ENCODE measurements at regions not wholly inside any gene's neighbourhood (a gene's known extent, or its start where the extent isn't known, plus 50 kb on each side); places are given as distances from the start of the nearest gene placed in this dataset.

- Histone ChIP-seq H3K9me3 (ENCODE audit: insufficient read depth, low read length) (no peaks in the 10 kb centered on the region), H3K36me3 (ENCODE audit: insufficient read depth, insufficient read length, low read length) (no peaks in the 10 kb centered on the region), H3K4me3 (ENCODE audit: insufficient read length, low read depth) (no peak overlapping the region), H3K9ac (ENCODE audit: insufficient read length, low read depth) (no peak overlapping the region), H3K27me3 (ENCODE audit: insufficient read depth, insufficient read length) (no peaks in the 10 kb centered on the region), H3K4me1 (ENCODE audit: insufficient read depth, insufficient read length) (no peaks in the 10 kb centered on the region)
- TF ChIP-seq YY1 (IDR thresholded peaks at IDR 0.05; ENCODE audit: insufficient read depth, insufficient read length) (no peak), SUZ12 (IDR thresholded peaks at IDR 0.05; ENCODE audit: extremely low read depth, insufficient read depth, insufficient read length) (no peak), ZNF274 (IDR thresholded peaks at IDR 0.05; ENCODE audit: low read depth, low read length) (no peak)
- no peak for DNase-seq (ENCODE audit: low read depth, low spot score)
Measured at GRCh38 chr15:39272901-39273300, 308.0 kb upstream of the THBS1 start.

GRCh38 chr15:39273717-39274411 is 307.0 kb upstream of the THBS1 start:
- H3K4me1 ChIP-seq (ENCODE audit: insufficient read depth, insufficient read length) = no peaks in the 10 kb centered on the region
- H3K9ac ChIP-seq (ENCODE audit: insufficient read length, low read depth) = no peak overlapping the region
- H3K4me3 ChIP-seq (ENCODE audit: insufficient read length, low read depth) = no peak overlapping the region
- no peaks in the 10 kb centered on the region for H3K36me3 ChIP-seq (ENCODE audit: insufficient read depth, insufficient read length, low read length)
- no peaks in the 10 kb centered on the region for H3K27me3 ChIP-seq (ENCODE audit: insufficient read depth, insufficient read length)
- TF ChIP-seq SUZ12 (IDR thresholded peaks at IDR 0.05; ENCODE audit: extremely low read depth, insufficient read depth, insufficient read length) (no peak), ZNF274 (IDR thresholded peaks at IDR 0.05; ENCODE audit: low read depth, low read length) (no peak), YY1 (IDR thresholded peaks at IDR 0.05; ENCODE audit: insufficient read depth, insufficient read length) (no peak)
- no peak for DNase-seq (ENCODE audit: low read depth, low spot score)
- H3K9me3 ChIP-seq (ENCODE audit: insufficient read depth, low read length) = no peaks in the 10 kb centered on the region

GRCh38 chr15:39275066-39275465 is 305.8 kb upstream of the THBS1 start:
- TF ChIP-seq SUZ12 (IDR thresholded peaks at IDR 0.05; ENCODE audit: extremely low read depth, insufficient read depth, insufficient read length) (no peak), YY1 (IDR thresholded peaks at IDR 0.05; ENCODE audit: insufficient read depth, insufficient read length) (no peak), ZNF274 (IDR thresholded peaks at IDR 0.05; ENCODE audit: low read depth, low read length) (no peak)

GRCh38 chr15:39279311-39279710 is 301.6 kb upstream of the THBS1 start:
- Histone ChIP-seq H3K4me3 (ENCODE audit: insufficient read length, low read depth) (no peak overlapping the region), H3K36me3 (ENCODE audit: insufficient read depth, insufficient read length, low read length) (no peaks in the 10 kb centered on the region), H3K4me1 (ENCODE audit: insufficient read depth, insufficient read length) (no peaks in the 10 kb centered on the region), H3K9ac (ENCODE audit: insufficient read length, low read depth) (no peak overlapping the region), H3K27me3 (ENCODE audit: insufficient read depth, insufficient read length) (no peaks in the 10 kb centered on the region), H3K9me3 (ENCODE audit: insufficient read depth, low read length) (no peaks in the 10 kb centered on the region; the same call in 1 of the 2 replicates)
- TF ChIP-seq ZNF274 (IDR thresholded peaks at IDR 0.05; ENCODE audit: low read depth, low read length) (no peak), YY1 (IDR thresholded peaks at IDR 0.05; ENCODE audit: insufficient read depth, insufficient read length) (no peak), SUZ12 (IDR thresholded peaks at IDR 0.05; ENCODE audit: extremely low read depth, insufficient read depth, insufficient read length) (no peak)
- DNase-seq (ENCODE audit: low read depth, low spot score) = no peak

More at GRCh38 chr15:39275066-39275465, 305.8 kb upstream of the THBS1 start:
- H3K9ac ChIP-seq (ENCODE audit: insufficient read length, low read depth) = no peak overlapping the region
- no peak overlapping the region for H3K4me3 ChIP-seq (ENCODE audit: insufficient read length, low read depth)
- H3K9me3 ChIP-seq (ENCODE audit: insufficient read depth, low read length) = no peaks in the 10 kb centered on the region
- H3K4me1 ChIP-seq (ENCODE audit: insufficient read depth, insufficient read length) = no peaks in the 10 kb centered on the region
- H3K36me3 ChIP-seq (ENCODE audit: insufficient read depth, insufficient read length, low read length) = no peaks in the 10 kb centered on the region
- DNase-seq (ENCODE audit: low read depth, low spot score) = no peak
- H3K27me3 ChIP-seq (ENCODE audit: insufficient read depth, insufficient read length) = no peaks in the 10 kb centered on the region

GRCh38 chr15:39281094-39281493 is 299.8 kb upstream of the THBS1 start:
- no peaks in the 10 kb centered on the region for H3K36me3 ChIP-seq (ENCODE audit: insufficient read depth, insufficient read length, low read length)
- no peak overlapping the region for H3K4me3 ChIP-seq (ENCODE audit: insufficient read length, low read depth)
- no peak for DNase-seq (ENCODE audit: low read depth, low spot score)
- H3K9me3 ChIP-seq (ENCODE audit: insufficient read depth, low read length) = no peaks in the 10 kb centered on the region; the same call in 1 of the 2 replicates
- no peaks in the 10 kb centered on the region for H3K4me1 ChIP-seq (ENCODE audit: insufficient read depth, insufficient read length)
- no peak overlapping the region for H3K9ac ChIP-seq (ENCODE audit: insufficient read length, low read depth)
- H3K27me3 ChIP-seq (ENCODE audit: insufficient read depth, insufficient read length) = no peaks in the 10 kb centered on the region
- no peak for TF ChIP-seq SUZ12 (IDR thresholded peaks at IDR 0.05; ENCODE audit: extremely low read depth, insufficient read depth, insufficient read length)
- TF ChIP-seq ZNF274 (IDR thresholded peaks at IDR 0.05; ENCODE audit: low read depth, low read length) = no peak
- TF ChIP-seq YY1 (IDR thresholded peaks at IDR 0.05; ENCODE audit: insufficient read depth, insufficient read length) = no peak

- no peaks in the 10 kb centered on the region; the same call in 1 of the 2 replicates for H3K9me3 ChIP-seq (ENCODE audit: insufficient read depth, low read length)
- H3K9ac ChIP-seq (ENCODE audit: insufficient read length, low read depth) = no peak overlapping the region
- no peak for DNase-seq (ENCODE audit: low read depth, low spot score)
- TF ChIP-seq SUZ12 (IDR thresholded peaks at IDR 0.05; ENCODE audit: extremely low read depth, insufficient read depth, insufficient read length) = no peak
- TF ChIP-seq YY1 (IDR thresholded peaks at IDR 0.05; ENCODE audit: insufficient read depth, insufficient read length) = no peak
- TF ChIP-seq ZNF274 (IDR thresholded peaks at IDR 0.05; ENCODE audit: low read depth, low read length) = no peak
- no peak overlapping the region for H3K4me3 ChIP-seq (ENCODE audit: insufficient read length, low read depth)
- no peaks in the 10 kb centered on the region for H3K4me1 ChIP-seq (ENCODE audit: insufficient read depth, insufficient read length)
- H3K27me3 ChIP-seq (ENCODE audit: insufficient read depth, insufficient read length) = no peaks in the 10 kb centered on the region
- no peaks in the 10 kb centered on the region for H3K36me3 ChIP-seq (ENCODE audit: insufficient read depth, insufficient read length, low read length)
Measured at GRCh38 chr15:39282663-39283208, 298.1 kb upstream of the THBS1 start.

GRCh38 chr15:39283531-39283930 is 297.3 kb upstream of the THBS1 start:
- no peaks in the 10 kb centered on the region for H3K36me3 ChIP-seq (ENCODE audit: insufficient read depth, insufficient read length, low read length)
- H3K9ac ChIP-seq (ENCODE audit: insufficient read length, low read depth) = no peak overlapping the region
- H3K27me3 ChIP-seq (ENCODE audit: insufficient read depth, insufficient read length) = no peaks in the 10 kb centered on the region
- H3K4me1 ChIP-seq (ENCODE audit: insufficient read depth, insufficient read length) = no peaks in the 10 kb centered on the region
- TF ChIP-seq SUZ12 (IDR thresholded peaks at IDR 0.05; ENCODE audit: extremely low read depth, insufficient read depth, insufficient read length) (no peak), ZNF274 (IDR thresholded peaks at IDR 0.05; ENCODE audit: low read depth, low read length) (no peak), YY1 (IDR thresholded peaks at IDR 0.05; ENCODE audit: insufficient read depth, insufficient read length) (no peak)
- DNase-seq (ENCODE audit: low read depth, low spot score) = no peak
- H3K4me3 ChIP-seq (ENCODE audit: insufficient read length, low read depth) = no peak overlapping the region
- no peaks in the 10 kb centered on the region; the same call in 1 of the 2 replicates for H3K9me3 ChIP-seq (ENCODE audit: insufficient read depth, low read length)
